ENCODE measurements at regions not wholly inside any gene's neighbourhood (a gene's known extent, or its start where the extent isn't known, plus 50 kb on each side); places are given as distances from the start of the nearest gene placed in this dataset.

DNA sequence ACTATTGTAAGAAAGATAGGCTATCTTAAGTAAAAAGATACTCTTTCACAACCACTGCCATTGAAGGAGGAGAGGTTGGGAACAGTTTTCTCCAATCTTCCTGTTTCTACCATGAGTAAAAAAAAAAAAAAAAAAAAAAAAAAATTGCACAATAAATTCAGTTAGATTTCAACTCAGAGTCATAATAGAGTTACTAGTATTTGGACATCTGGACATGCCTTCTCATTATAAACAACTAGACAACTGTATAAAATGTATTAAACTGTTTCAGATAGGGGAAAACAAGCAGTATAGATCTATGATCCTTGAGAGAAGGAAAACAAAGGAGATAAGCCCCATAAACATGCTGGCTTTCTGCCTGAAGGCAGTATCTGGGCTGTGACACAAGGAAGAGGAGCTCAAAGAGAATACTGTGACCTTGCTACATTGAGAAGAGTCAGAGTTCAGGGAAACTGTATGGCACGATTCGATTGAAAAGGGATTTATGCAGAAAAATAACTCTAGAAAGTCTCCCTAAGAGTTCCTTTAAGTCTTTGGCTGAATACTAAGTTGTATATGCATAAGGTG lies 249.2 kb upstream of the POU5F2 start:
- TF ChIP-seq JUNB (IDR thresholded peaks at IDR 0.05; ENCODE audit: unreplicated experiment) (no peak), CREB1 (CRISPR knock-in tag; IDR thresholded peaks at IDR 0.05; ENCODE audit: low read depth) (no peak), ZNF114 (CRISPR knock-in tag; IDR thresholded peaks at IDR 0.05) (no peak), EZH2phosphoT487 (IDR thresholded peaks at IDR 0.05; ENCODE audit: unreplicated experiment) (no peak), POLR2AphosphoS5 (IDR thresholded peaks at IDR 0.05; ENCODE audit: low read depth) (no peak)
- TF ChIP-seq, protein P1, sequence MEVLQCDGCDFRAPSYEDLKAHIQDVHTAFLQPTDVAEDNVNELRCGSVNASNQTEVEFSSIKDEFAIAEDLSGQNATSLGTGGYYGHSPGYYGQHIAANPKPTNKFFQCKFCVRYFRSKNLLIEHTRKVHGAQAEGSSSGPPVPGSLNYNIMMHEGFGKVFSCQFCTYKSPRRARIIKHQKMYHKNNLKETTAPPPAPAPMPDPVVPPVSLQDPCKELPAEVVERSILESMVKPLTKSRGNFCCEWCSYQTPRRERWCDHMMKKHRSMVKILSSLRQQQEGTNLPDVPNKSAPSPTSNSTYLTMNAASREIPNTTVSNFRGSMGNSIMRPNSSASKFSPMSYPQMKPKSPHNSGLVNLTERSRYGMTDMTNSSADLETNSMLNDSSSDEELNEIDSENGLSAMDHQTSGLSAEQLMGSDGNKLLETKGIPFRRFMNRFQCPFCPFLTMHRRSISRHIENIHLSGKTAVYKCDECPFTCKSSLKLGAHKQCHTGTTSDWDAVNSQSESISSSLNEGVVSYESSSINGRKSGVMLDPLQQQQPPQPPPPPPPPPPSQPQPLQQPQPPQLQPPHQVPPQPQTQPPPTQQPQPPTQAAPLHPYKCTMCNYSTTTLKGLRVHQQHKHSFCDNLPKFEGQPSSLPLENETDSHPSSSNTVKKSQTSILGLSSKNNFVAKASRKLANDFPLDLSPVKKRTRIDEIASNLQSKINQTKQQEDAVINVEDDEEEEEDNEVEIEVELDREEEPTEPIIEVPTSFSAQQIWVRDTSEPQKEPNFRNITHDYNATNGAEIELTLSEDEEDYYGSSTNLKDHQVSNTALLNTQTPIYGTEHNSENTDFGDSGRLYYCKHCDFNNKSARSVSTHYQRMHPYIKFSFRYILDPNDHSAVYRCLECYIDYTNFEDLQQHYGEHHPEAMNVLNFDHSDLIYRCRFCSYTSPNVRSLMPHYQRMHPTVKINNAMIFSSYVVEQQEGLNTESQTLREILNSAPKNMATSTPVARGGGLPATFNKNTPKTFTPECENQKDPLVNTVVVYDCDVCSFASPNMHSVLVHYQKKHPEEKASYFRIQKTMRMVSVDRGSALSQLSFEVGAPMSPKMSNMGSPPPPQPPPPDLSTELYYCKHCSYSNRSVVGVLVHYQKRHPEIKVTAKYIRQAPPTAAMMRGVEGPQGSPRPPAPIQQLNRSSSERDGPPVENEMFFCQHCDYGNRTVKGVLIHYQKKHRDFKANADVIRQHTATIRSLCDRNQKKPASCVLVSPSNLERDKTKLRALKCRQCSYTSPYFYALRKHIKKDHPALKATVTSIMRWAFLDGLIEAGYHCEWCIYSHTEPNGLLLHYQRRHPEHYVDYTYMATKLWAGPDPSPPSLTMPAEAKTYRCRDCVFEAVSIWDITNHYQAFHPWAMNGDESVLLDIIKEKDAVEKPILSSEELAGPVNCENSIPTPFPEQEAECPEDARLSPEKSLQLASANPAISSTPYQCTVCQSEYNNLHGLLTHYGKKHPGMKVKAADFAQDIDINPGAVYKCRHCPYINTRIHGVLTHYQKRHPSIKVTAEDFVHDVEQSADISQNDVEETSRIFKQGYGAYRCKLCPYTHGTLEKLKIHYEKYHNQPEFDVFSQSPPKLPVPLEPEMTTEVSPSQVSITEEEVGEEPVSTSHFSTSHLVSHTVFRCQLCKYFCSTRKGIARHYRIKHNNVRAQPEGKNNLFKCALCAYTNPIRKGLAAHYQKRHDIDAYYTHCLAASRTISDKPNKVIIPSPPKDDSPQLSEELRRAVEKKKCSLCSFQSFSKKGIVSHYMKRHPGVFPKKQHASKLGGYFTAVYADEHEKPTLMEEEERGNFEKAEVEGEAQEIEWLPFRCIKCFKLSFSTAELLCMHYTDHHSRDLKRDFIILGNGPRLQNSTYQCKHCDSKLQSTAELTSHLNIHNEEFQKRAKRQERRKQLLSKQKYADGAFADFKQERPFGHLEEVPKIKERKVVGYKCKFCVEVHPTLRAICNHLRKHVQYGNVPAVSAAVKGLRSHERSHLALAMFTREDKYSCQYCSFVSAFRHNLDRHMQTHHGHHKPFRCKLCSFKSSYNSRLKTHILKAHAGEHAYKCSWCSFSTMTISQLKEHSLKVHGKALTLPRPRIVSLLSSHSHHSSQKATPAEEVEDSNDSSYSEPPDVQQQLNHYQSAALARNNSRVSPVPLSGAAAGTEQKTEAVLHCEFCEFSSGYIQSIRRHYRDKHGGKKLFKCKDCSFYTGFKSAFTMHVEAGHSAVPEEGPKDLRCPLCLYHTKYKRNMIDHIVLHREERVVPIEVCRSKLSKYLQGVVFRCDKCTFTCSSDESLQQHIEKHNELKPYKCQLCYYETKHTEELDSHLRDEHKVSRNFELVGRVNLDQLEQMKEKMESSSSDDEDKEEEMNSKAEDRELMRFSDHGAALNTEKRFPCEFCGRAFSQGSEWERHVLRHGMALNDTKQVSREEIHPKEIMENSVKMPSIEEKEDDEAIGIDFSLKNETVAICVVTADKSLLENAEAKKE (CRISPR knock-in tag; IDR thresholded peaks at IDR 0.05), result no peak
- TF ChIP-seq, protein P2, sequence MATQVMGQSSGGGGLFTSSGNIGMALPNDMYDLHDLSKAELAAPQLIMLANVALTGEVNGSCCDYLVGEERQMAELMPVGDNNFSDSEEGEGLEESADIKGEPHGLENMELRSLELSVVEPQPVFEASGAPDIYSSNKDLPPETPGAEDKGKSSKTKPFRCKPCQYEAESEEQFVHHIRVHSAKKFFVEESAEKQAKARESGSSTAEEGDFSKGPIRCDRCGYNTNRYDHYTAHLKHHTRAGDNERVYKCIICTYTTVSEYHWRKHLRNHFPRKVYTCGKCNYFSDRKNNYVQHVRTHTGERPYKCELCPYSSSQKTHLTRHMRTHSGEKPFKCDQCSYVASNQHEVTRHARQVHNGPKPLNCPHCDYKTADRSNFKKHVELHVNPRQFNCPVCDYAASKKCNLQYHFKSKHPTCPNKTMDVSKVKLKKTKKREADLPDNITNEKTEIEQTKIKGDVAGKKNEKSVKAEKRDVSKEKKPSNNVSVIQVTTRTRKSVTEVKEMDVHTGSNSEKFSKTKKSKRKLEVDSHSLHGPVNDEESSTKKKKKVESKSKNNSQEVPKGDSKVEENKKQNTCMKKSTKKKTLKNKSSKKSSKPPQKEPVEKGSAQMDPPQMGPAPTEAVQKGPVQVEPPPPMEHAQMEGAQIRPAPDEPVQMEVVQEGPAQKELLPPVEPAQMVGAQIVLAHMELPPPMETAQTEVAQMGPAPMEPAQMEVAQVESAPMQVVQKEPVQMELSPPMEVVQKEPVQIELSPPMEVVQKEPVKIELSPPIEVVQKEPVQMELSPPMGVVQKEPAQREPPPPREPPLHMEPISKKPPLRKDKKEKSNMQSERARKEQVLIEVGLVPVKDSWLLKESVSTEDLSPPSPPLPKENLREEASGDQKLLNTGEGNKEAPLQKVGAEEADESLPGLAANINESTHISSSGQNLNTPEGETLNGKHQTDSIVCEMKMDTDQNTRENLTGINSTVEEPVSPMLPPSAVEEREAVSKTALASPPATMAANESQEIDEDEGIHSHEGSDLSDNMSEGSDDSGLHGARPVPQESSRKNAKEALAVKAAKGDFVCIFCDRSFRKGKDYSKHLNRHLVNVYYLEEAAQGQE (IDR thresholded peaks at IDR 0.05; ENCODE audit: unreplicated experiment), result no peak
- TF ChIP-seq, protein P3, sequence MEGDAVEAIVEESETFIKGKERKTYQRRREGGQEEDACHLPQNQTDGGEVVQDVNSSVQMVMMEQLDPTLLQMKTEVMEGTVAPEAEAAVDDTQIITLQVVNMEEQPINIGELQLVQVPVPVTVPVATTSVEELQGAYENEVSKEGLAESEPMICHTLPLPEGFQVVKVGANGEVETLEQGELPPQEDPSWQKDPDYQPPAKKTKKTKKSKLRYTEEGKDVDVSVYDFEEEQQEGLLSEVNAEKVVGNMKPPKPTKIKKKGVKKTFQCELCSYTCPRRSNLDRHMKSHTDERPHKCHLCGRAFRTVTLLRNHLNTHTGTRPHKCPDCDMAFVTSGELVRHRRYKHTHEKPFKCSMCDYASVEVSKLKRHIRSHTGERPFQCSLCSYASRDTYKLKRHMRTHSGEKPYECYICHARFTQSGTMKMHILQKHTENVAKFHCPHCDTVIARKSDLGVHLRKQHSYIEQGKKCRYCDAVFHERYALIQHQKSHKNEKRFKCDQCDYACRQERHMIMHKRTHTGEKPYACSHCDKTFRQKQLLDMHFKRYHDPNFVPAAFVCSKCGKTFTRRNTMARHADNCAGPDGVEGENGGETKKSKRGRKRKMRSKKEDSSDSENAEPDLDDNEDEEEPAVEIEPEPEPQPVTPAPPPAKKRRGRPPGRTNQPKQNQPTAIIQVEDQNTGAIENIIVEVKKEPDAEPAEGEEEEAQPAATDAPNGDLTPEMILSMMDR (conservative IDR thresholded peaks at IDR 0.05; ENCODE audit: low read depth in 2 of 2), result no peak
- TF ChIP-seq, protein P4, sequence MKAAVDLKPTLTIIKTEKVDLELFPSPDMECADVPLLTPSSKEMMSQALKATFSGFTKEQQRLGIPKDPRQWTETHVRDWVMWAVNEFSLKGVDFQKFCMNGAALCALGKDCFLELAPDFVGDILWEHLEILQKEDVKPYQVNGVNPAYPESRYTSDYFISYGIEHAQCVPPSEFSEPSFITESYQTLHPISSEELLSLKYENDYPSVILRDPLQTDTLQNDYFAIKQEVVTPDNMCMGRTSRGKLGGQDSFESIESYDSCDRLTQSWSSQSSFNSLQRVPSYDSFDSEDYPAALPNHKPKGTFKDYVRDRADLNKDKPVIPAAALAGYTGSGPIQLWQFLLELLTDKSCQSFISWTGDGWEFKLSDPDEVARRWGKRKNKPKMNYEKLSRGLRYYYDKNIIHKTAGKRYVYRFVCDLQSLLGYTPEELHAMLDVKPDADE (IDR thresholded peaks at IDR 0.05), result no peak
- no peaks in the 10 kb centered on the region; the same call in 2 of the 3 replicates for H3K4me1 Mint-ChIP-seq
- Histone ChIP-seq H3F3A (replicated peaks; ENCODE audit: low read depth) (no peaks in the 10 kb centered on the region), H4K20me1 (replicated peaks; ENCODE audit: insufficient read depth) (no peaks in the 10 kb centered on the region), H3K4me2 (no peak overlapping the region), H3K4me3 (no peak overlapping the region), H3K27me3 (ENCODE audit: insufficient read depth) (no peaks in the 10 kb centered on the region), H3K27ac (ENCODE audit: low read depth) (no peak overlapping the region), H3K79me2 (replicated peaks; ENCODE audit: insufficient read depth) (no peaks in the 10 kb centered on the region), H3K9me2 (ENCODE audit: insufficient read depth) (no peaks in the 10 kb centered on the region), H3K36me3 (ENCODE audit: insufficient read depth) (no peaks in the 10 kb centered on the region), H2AFZ (no peak overlapping the region), H3K4me1 (ENCODE audit: insufficient read depth) (no peaks in the 10 kb centered on the region)
- no peak overlapping the region for H3K27ac Mint-ChIP-seq
- H3K27me3 Mint-ChIP-seq (ENCODE audit: insufficient read depth, low read depth, poor library complexity), result no peaks in the 10 kb centered on the region
- ATAC-seq, result peak; percentile 32; the same call in 1 of the 3 replicates
- no peak for DNase-seq (ENCODE audit: low spot score)
- peaks cover 7% of the 10 kb centered on the region for H3K9me3 Mint-ChIP-seq
- no peak overlapping the region for H3K4me3 Mint-ChIP-seq
- H3K36me3 Mint-ChIP-seq (ENCODE audit: low read depth), result peaks cover 3% of the 10 kb centered on the region; the same call in 2 of the 3 replicates
